DOHH2 (cell line): ENCODE measurements at regions not wholly inside any gene's neighbourhood (a gene's known extent, or its start where the extent isn't known, plus 50 kb on each side); places are given as distances from the start of the nearest gene placed in this dataset.

Source experiments
- EZH2phosphoT487 ChIP-seq: fragments of 200-600 bp; sonication (generic); IDR thresholded peaks from 2 replicates; pipeline ENCODE4 v1.6.1; 2017; ENCODE audit warnings: borderline replicate concordance, mild to moderate bottlenecking, antibody characterized with exemption, low read length, moderate library complexity, mixed read lengths
- TF ChIP-seq, protein P1 (sequence below): fragments of 200-600 bp; sonication (generic); IDR thresholded peaks from one replicate; pipeline ENCODE4 v1.5.1; 2014; ENCODE audit warnings: antibody characterized with exemption, mild to moderate bottlenecking, low read depth, low read length; ENCODE audit not compliant: poor library complexity, severe bottlenecking

DNA sequence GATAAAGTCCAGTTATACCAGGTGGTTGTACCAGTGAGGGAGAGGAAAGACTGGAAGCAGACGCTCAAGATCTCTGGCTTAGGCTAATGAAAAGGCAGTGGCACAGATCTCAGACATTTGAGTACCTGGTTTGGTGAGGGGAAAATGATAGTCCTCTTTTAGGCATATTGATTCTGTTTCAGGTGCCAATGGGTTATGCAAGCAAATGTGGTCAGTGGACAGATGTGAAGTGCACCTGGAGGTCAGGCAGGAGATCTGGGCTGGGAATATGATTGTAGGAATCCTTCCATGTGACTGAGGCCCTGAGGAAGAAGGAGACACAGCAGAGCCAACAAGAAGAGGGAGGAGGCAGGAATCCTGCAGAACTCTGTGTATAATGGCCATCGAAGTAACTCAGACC lies 63.7 kb upstream of the SMARCA2 start:
- TF ChIP-seq, protein P1, sequence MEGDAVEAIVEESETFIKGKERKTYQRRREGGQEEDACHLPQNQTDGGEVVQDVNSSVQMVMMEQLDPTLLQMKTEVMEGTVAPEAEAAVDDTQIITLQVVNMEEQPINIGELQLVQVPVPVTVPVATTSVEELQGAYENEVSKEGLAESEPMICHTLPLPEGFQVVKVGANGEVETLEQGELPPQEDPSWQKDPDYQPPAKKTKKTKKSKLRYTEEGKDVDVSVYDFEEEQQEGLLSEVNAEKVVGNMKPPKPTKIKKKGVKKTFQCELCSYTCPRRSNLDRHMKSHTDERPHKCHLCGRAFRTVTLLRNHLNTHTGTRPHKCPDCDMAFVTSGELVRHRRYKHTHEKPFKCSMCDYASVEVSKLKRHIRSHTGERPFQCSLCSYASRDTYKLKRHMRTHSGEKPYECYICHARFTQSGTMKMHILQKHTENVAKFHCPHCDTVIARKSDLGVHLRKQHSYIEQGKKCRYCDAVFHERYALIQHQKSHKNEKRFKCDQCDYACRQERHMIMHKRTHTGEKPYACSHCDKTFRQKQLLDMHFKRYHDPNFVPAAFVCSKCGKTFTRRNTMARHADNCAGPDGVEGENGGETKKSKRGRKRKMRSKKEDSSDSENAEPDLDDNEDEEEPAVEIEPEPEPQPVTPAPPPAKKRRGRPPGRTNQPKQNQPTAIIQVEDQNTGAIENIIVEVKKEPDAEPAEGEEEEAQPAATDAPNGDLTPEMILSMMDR, result no peak
- TF ChIP-seq EZH2phosphoT487, result no peak
